NCI-H526 treated with DMSO at 0.1 percent for 48 hours (cell line): ENCODE measurements at regions not wholly inside any gene's neighbourhood (a gene's known extent, or its start where the extent isn't known, plus 50 kb on each side); places are given as distances from the start of the nearest gene placed in this dataset.
A peak's percentile ranks its signal among the peaks of the same experiment; 100 is the strongest.
"Not testable (repeated sequence)": the region's sequence is repeated elsewhere in the genome, so short reads cannot be mapped to it uniquely, and the experiment has no call there.

Experiments
- DNase-seq: peaks from one replicate; lab custom pipeline; 2025; lab: John Stamatoyannopoulos, UW

GRCh38 chr11:134978388-134979088, 566.5 kb upstream of the B3GAT1 start:
- DNase-seq = no peak

- DNase-seq = no peak
Measured at GRCh38 chr11:134976551-134976950, 564.5 kb upstream of the B3GAT1 start.

- no peak for DNase-seq
Measured at GRCh38 chr11:134975866-134976376, 563.9 kb upstream of the B3GAT1 start.

- DNase-seq = no peak
Measured at GRCh38 chr11:134973801-134974200, 561.8 kb upstream of the B3GAT1 start.

- DNase-seq = no peak
Measured at GRCh38 chr11:134971381-134971780, 559.3 kb upstream of the B3GAT1 start.

- no peak for DNase-seq
Measured at GRCh38 chr11:134967746-134968145, 555.7 kb upstream of the B3GAT1 start.

- not testable (repeated sequence) for DNase-seq
Measured at GRCh38 chr11:134961386-134961785, 549.3 kb upstream of the B3GAT1 start.

GRCh38 chr11:134958870-134959269, 546.8 kb upstream of the B3GAT1 start:
- DNase-seq = no peak

GRCh38 chr11:134958336-134958640, 546.2 kb upstream of the B3GAT1 start:
- no peak for DNase-seq

- DNase-seq = no peak
Measured at GRCh38 chr11:134957540-134958335, 545.7 kb upstream of the B3GAT1 start.

- DNase-seq = no peak
Measured at GRCh38 chr11:134956450-134957210, 544.6 kb upstream of the B3GAT1 start.

GRCh38 chr11:134955970-134956369, 543.9 kb upstream of the B3GAT1 start:
- not testable (repeated sequence) for DNase-seq

GRCh38 chr11:134955281-134955680, 543.2 kb upstream of the B3GAT1 start:
- no peak for DNase-seq

GRCh38 chr11:134954456-134954855, 542.4 kb upstream of the B3GAT1 start:
- DNase-seq = not testable (repeated sequence)

- DNase-seq = not testable (repeated sequence)
Measured at GRCh38 chr11:134953417-134953970, 541.5 kb upstream of the B3GAT1 start.

GRCh38 chr11:134951305-134951700, 539.3 kb upstream of the B3GAT1 start:
- peak; percentile 95 for DNase-seq

GRCh38 chr11:134950692-134951304, 538.8 kb upstream of the B3GAT1 start:
- DNase-seq = no peak

GRCh38 chr11:134949121-134950090, 537.4 kb upstream of the B3GAT1 start:
- DNase-seq = no peak

- DNase-seq = no peak
Measured at GRCh38 chr11:134947556-134947955, 535.5 kb upstream of the B3GAT1 start.

- DNase-seq = no peak
Measured at GRCh38 chr11:134945993-134946392, 534.0 kb upstream of the B3GAT1 start.

GRCh38 chr11:134944986-134945385, 532.9 kb upstream of the B3GAT1 start:
- no peak for DNase-seq
